Cardiac muscle cell (in vitro differentiated cells and primary cell): ENCODE measurements at regions not wholly inside any gene's neighbourhood (a gene's known extent, or its start where the extent isn't known, plus 50 kb on each side); places are given as distances from the start of the nearest gene placed in this dataset.

ENCODE experiments used
- DNase-seq, 2 donors: peaks; one replicate each; pipeline versions ENCODE4 v3.0.0 to v3.0.0-alpha.2; 2010 to 2017; ENCODE audit warnings: low read depth in 1 of 2, low spot score in 1 of 2
- H3K27ac ChIP-seq: fragments of 200-600 bp; sonication (generic); 2 replicates; pipeline ENCODE4 v1.5.1; 2016
- H3K27me3 ChIP-seq: fragments of 200-600 bp; sonication (generic); 2 replicates; pipeline ENCODE4 v1.6.0; 2016; ENCODE audit warnings: control low read depth
- H3K36me3 ChIP-seq: fragments of 200-600 bp; sonication (generic); 2 replicates; pipeline ENCODE4 v1.5.1; 2016; ENCODE audit warnings: control low read depth
- H3K4me1 ChIP-seq: fragments of 200-600 bp; sonication (generic); 2 replicates; pipeline ENCODE4 v1.8.1; 2017; ENCODE audit warnings: low read depth, mild to moderate bottlenecking, mixed run types
- H3K4me3 ChIP-seq: fragments of 200-600 bp; sonication (generic); 2 replicates; pipeline ENCODE4 v1.5.1; 2016; ENCODE audit warnings: mild to moderate bottlenecking
- H3K9me3 ChIP-seq: fragments of 200-600 bp; sonication (generic); 2 replicates; pipeline ENCODE4 v1.5.1; 2017; ENCODE audit warnings: low read depth, mild to moderate bottlenecking, control low read depth
- CTCF ChIP-seq: IDR thresholded peaks from 2 replicates; pipeline ENCODE4 v1.5.1; 2012; ENCODE audit warnings: low read depth, mild to moderate bottlenecking, low read length

DNA sequence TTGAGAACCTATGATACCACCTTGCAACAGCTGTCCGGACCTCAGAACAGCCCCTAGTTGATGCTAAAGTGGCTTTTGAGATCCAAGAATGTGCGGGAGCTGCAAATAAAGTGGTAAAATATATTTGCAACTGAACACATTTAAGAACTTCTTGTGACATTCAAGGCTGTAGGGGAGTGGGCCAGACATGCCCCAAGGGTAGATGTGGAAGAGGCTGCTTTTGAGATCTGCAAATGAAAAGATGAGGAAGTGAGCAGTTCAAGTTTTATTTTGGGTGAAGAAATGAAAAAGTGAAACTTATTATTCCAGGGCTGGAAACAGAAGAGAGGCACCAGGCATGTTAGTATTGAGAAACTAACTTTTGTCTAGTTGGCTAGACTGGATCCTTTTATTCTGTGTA lies 359.5 kb upstream of the PLXNA2 start:
- Histone ChIP-seq H3K4me1 (peaks cover 25% of the 10 kb centered on the region), H3K27ac (no peak overlapping the region), H3K27me3 (no peaks in the 10 kb centered on the region), H3K9me3 (no peaks in the 10 kb centered on the region), H3K4me3 (no peak overlapping the region), H3K36me3 (no peaks in the 10 kb centered on the region)
- DNase-seq = no peak
- TF ChIP-seq CTCF = no peak

DNA sequence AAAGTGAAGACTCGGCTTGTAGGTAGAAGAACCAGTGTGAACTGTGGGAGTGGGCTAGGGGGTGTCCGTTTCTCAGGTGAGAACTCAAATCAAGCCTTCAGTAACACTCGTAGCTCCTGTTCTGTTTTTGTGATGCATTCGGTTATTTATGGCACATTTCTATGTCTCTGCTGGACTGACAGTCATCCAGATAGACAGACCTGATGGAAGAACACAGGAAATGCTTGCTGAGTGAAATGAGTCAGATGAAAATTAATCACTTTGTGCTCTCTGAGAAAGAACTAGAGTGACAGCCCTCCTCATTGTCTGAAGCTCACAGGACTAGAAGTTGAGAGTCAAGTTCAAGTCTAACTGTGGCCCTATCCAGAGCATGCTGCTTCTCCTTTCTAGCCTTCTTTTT lies 360.1 kb upstream of the PLXNA2 start:
- Histone ChIP-seq H3K9me3 (no peaks in the 10 kb centered on the region), H3K27ac (no peak overlapping the region), H3K4me1 (peaks cover 22% of the 10 kb centered on the region), H3K36me3 (no peaks in the 10 kb centered on the region), H3K27me3 (no peaks in the 10 kb centered on the region), H3K4me3 (no peak overlapping the region)
- TF ChIP-seq CTCF = no peak
- peak in 1 of 2 donors; percentile 14 for DNase-seq

DNA sequence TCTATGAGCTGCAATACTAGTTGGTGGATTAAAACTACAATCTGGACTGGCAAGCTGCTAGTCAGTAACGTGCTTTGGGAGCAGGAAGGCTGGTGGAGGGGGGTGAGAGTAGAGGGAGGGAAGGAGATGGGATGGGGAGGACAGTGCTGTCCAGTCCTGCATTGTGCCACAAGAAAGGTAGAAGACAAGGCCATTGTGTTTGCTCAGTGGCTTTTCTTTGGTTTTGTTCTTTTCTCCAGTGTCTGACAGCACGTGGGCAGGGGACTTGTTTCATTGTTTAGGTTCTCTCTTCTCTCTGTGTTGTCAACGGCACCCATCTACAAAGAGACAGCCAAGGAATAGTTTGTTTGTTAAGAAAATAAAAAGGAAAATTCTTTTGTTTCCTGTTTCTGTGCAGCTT lies 362.8 kb upstream of the PLXNA2 start:
- Histone ChIP-seq H3K9me3 (no peaks in the 10 kb centered on the region), H3K36me3 (no peaks in the 10 kb centered on the region), H3K4me1 (peaks cover 6% of the 10 kb centered on the region), H3K4me3 (no peak overlapping the region), H3K27me3 (no peaks in the 10 kb centered on the region), H3K27ac (no peak overlapping the region)
- TF ChIP-seq CTCF = no peak
- DNase-seq = no peak

DNA sequence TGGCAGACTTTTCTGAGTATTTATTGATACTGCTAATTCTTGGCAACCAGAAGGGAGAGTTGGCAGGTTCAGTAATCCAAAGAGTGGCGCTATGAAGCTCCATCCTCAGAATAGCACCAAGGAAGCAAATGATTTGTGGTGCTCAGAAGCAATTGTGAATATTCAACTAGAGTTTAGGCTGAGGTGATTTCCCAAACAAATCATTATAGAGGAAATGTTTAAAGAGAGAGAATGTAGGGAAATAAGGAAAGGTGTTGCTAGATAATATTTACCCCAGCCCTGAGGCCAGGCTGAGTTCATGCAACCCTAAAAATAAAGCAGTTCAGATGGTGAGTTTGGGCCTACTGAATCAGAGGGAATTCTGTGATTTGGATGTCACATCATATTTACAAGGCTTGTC lies 363.4 kb upstream of the PLXNA2 start:
- Histone ChIP-seq H3K36me3 (no peaks in the 10 kb centered on the region), H3K27ac (no peak overlapping the region), H3K27me3 (no peaks in the 10 kb centered on the region), H3K4me3 (no peak overlapping the region), H3K4me1 (no peaks in the 10 kb centered on the region), H3K9me3 (no peaks in the 10 kb centered on the region)
- TF ChIP-seq CTCF = no peak
- DNase-seq = no peak

- no peaks in the 10 kb centered on the region for H3K27me3 ChIP-seq
- TF ChIP-seq CTCF = no peak
- H3K36me3 ChIP-seq = no peaks in the 10 kb centered on the region
- H3K9me3 ChIP-seq = no peaks in the 10 kb centered on the region
- DNase-seq = no peak
- no peak overlapping the region for H3K27ac ChIP-seq
- H3K4me3 ChIP-seq = no peak overlapping the region
- no peaks in the 10 kb centered on the region for H3K4me1 ChIP-seq
These were observed 370.4 kb upstream of the PLXNA2 start for GRCh38 chr1:208614610-208615009.

GRCh38 chr1:208615371-208615770 lies 371.2 kb upstream of the PLXNA2 start:
- no peak for TF ChIP-seq CTCF
- no peaks in the 10 kb centered on the region for H3K9me3 ChIP-seq
- no peaks in the 10 kb centered on the region for H3K36me3 ChIP-seq
- no peaks in the 10 kb centered on the region for H3K4me1 ChIP-seq
- no peak overlapping the region for H3K4me3 ChIP-seq
- no peak overlapping the region for H3K27ac ChIP-seq
- H3K27me3 ChIP-seq = no peaks in the 10 kb centered on the region
- DNase-seq = no peak
